ENCODE measurements at regions not wholly inside any gene's neighbourhood (a gene's known extent, or its start where the extent isn't known, plus 50 kb on each side); places are given as distances from the start of the nearest gene placed in this dataset.

DNA sequence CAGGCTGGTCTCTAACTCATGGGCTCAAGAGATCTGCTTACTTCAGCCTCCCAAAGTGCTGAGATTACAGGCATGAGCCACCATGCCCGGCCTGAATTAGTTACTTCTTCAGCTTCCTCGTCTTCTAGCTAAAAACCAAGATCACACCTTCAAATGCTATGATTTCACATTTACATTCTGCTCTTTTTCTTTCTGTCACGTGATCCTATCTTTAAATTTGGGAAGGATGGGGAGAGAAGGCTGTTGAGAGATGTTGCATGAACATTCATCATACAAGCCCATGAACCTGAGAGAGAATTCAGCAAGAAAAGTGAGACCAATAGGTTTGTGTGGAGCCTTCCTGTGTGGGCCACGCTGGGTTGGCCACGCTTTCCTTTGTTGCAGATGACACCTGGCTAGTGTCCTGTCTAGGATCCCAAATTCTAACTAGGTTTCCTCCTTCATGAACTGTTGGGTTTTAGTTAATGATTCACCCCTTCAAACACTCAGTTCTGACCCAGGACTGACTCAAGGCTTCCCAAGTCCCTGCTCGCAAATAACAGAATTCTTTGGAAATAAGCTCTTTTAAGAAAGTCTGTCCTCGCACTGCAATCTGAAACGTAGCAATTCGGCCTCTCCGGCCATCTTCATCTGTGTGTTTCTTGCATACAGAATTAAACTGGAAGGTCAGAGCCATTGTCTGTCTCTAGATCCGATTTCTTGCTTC, 57.3 kb upstream of the CREB1 start:
- TF ChIP-seq, protein P1, sequence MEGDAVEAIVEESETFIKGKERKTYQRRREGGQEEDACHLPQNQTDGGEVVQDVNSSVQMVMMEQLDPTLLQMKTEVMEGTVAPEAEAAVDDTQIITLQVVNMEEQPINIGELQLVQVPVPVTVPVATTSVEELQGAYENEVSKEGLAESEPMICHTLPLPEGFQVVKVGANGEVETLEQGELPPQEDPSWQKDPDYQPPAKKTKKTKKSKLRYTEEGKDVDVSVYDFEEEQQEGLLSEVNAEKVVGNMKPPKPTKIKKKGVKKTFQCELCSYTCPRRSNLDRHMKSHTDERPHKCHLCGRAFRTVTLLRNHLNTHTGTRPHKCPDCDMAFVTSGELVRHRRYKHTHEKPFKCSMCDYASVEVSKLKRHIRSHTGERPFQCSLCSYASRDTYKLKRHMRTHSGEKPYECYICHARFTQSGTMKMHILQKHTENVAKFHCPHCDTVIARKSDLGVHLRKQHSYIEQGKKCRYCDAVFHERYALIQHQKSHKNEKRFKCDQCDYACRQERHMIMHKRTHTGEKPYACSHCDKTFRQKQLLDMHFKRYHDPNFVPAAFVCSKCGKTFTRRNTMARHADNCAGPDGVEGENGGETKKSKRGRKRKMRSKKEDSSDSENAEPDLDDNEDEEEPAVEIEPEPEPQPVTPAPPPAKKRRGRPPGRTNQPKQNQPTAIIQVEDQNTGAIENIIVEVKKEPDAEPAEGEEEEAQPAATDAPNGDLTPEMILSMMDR (IDR thresholded peaks at IDR 0.05; ENCODE audit: poor library complexity): no peak
- no peak for TF ChIP-seq EZH2 (IDR thresholded peaks at IDR 0.05; ENCODE audit: borderline replicate concordance)
- TF ChIP-seq EZH2phosphoT487 (IDR thresholded peaks at IDR 0.05; ENCODE audit: low read depth, severe bottlenecking, unreplicated experiment): no peak
